ENCODE measurements at regions not wholly inside any gene's neighbourhood (a gene's known extent, or its start where the extent isn't known, plus 50 kb on each side); places are given as distances from the start of the nearest gene placed in this dataset.

DNA sequence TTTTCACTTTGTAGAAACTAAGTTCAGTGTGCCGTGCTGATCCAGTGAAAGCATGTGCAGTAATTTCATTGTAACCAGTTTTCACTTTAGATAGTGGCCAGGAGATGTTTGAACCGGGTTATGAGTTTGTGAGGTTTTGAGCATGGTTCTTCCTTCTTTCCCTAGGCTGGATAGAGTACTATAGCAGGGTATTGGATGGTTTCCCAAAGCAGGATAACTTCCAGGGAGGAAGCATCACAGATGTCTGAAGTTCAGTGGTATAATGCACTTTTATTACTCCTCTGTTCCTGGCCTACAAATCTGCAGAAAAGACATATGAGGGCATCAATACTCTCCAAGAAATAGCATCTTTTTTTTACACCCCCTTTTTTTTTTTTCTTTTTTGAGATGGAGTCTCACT lies 823.1 kb downstream of the USP25 start:
- Histone ChIP-seq H3K9me2 (ENCODE audit: insufficient read depth) (no peaks in the 10 kb centered on the region), H3K4me3 (no peak overlapping the region), H3K4me1 (ENCODE audit: insufficient read depth) (no peaks in the 10 kb centered on the region), H3K27me3 (ENCODE audit: insufficient read depth) (no peaks in the 10 kb centered on the region), H3F3A (replicated peaks; ENCODE audit: low read depth) (no peaks in the 10 kb centered on the region), H3K36me3 (ENCODE audit: insufficient read depth) (no peaks in the 10 kb centered on the region), H3K4me2 (no peak overlapping the region), H3K27ac (ENCODE audit: low read depth) (no peak overlapping the region), H2AFZ (no peak overlapping the region), H4K20me1 (replicated peaks; ENCODE audit: insufficient read depth) (no peaks in the 10 kb centered on the region), H3K79me2 (replicated peaks; ENCODE audit: insufficient read depth) (no peaks in the 10 kb centered on the region)
- peaks cover 14% of the 10 kb centered on the region for H3K4me1 Mint-ChIP-seq
- ATAC-seq, result no peak
- DNase-seq (ENCODE audit: low spot score), result no peak
- TF ChIP-seq, protein P1, sequence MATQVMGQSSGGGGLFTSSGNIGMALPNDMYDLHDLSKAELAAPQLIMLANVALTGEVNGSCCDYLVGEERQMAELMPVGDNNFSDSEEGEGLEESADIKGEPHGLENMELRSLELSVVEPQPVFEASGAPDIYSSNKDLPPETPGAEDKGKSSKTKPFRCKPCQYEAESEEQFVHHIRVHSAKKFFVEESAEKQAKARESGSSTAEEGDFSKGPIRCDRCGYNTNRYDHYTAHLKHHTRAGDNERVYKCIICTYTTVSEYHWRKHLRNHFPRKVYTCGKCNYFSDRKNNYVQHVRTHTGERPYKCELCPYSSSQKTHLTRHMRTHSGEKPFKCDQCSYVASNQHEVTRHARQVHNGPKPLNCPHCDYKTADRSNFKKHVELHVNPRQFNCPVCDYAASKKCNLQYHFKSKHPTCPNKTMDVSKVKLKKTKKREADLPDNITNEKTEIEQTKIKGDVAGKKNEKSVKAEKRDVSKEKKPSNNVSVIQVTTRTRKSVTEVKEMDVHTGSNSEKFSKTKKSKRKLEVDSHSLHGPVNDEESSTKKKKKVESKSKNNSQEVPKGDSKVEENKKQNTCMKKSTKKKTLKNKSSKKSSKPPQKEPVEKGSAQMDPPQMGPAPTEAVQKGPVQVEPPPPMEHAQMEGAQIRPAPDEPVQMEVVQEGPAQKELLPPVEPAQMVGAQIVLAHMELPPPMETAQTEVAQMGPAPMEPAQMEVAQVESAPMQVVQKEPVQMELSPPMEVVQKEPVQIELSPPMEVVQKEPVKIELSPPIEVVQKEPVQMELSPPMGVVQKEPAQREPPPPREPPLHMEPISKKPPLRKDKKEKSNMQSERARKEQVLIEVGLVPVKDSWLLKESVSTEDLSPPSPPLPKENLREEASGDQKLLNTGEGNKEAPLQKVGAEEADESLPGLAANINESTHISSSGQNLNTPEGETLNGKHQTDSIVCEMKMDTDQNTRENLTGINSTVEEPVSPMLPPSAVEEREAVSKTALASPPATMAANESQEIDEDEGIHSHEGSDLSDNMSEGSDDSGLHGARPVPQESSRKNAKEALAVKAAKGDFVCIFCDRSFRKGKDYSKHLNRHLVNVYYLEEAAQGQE (IDR thresholded peaks at IDR 0.05; ENCODE audit: unreplicated experiment), result no peak
- no peak for TF ChIP-seq NANOG (IDR thresholded peaks at IDR 0.05; ENCODE audit: borderline replicate concordance)
- TF ChIP-seq EZH2phosphoT487 (IDR thresholded peaks at IDR 0.05; ENCODE audit: unreplicated experiment), result no peak
- TF ChIP-seq CREB1 (CRISPR knock-in tag; IDR thresholded peaks at IDR 0.05; ENCODE audit: low read depth), result no peak
- no peak for TF ChIP-seq JUNB (IDR thresholded peaks at IDR 0.05; ENCODE audit: unreplicated experiment)
- TF ChIP-seq ZNF331 (CRISPR knock-in tag; IDR thresholded peaks at IDR 0.05; ENCODE audit: low read depth), result no peak
- TF ChIP-seq POLR2AphosphoS5 (IDR thresholded peaks at IDR 0.05; ENCODE audit: low read depth), result no peak
- TF ChIP-seq, protein P2, sequence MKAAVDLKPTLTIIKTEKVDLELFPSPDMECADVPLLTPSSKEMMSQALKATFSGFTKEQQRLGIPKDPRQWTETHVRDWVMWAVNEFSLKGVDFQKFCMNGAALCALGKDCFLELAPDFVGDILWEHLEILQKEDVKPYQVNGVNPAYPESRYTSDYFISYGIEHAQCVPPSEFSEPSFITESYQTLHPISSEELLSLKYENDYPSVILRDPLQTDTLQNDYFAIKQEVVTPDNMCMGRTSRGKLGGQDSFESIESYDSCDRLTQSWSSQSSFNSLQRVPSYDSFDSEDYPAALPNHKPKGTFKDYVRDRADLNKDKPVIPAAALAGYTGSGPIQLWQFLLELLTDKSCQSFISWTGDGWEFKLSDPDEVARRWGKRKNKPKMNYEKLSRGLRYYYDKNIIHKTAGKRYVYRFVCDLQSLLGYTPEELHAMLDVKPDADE (IDR thresholded peaks at IDR 0.05), result no peak
- TF ChIP-seq, protein P3, sequence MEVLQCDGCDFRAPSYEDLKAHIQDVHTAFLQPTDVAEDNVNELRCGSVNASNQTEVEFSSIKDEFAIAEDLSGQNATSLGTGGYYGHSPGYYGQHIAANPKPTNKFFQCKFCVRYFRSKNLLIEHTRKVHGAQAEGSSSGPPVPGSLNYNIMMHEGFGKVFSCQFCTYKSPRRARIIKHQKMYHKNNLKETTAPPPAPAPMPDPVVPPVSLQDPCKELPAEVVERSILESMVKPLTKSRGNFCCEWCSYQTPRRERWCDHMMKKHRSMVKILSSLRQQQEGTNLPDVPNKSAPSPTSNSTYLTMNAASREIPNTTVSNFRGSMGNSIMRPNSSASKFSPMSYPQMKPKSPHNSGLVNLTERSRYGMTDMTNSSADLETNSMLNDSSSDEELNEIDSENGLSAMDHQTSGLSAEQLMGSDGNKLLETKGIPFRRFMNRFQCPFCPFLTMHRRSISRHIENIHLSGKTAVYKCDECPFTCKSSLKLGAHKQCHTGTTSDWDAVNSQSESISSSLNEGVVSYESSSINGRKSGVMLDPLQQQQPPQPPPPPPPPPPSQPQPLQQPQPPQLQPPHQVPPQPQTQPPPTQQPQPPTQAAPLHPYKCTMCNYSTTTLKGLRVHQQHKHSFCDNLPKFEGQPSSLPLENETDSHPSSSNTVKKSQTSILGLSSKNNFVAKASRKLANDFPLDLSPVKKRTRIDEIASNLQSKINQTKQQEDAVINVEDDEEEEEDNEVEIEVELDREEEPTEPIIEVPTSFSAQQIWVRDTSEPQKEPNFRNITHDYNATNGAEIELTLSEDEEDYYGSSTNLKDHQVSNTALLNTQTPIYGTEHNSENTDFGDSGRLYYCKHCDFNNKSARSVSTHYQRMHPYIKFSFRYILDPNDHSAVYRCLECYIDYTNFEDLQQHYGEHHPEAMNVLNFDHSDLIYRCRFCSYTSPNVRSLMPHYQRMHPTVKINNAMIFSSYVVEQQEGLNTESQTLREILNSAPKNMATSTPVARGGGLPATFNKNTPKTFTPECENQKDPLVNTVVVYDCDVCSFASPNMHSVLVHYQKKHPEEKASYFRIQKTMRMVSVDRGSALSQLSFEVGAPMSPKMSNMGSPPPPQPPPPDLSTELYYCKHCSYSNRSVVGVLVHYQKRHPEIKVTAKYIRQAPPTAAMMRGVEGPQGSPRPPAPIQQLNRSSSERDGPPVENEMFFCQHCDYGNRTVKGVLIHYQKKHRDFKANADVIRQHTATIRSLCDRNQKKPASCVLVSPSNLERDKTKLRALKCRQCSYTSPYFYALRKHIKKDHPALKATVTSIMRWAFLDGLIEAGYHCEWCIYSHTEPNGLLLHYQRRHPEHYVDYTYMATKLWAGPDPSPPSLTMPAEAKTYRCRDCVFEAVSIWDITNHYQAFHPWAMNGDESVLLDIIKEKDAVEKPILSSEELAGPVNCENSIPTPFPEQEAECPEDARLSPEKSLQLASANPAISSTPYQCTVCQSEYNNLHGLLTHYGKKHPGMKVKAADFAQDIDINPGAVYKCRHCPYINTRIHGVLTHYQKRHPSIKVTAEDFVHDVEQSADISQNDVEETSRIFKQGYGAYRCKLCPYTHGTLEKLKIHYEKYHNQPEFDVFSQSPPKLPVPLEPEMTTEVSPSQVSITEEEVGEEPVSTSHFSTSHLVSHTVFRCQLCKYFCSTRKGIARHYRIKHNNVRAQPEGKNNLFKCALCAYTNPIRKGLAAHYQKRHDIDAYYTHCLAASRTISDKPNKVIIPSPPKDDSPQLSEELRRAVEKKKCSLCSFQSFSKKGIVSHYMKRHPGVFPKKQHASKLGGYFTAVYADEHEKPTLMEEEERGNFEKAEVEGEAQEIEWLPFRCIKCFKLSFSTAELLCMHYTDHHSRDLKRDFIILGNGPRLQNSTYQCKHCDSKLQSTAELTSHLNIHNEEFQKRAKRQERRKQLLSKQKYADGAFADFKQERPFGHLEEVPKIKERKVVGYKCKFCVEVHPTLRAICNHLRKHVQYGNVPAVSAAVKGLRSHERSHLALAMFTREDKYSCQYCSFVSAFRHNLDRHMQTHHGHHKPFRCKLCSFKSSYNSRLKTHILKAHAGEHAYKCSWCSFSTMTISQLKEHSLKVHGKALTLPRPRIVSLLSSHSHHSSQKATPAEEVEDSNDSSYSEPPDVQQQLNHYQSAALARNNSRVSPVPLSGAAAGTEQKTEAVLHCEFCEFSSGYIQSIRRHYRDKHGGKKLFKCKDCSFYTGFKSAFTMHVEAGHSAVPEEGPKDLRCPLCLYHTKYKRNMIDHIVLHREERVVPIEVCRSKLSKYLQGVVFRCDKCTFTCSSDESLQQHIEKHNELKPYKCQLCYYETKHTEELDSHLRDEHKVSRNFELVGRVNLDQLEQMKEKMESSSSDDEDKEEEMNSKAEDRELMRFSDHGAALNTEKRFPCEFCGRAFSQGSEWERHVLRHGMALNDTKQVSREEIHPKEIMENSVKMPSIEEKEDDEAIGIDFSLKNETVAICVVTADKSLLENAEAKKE (CRISPR knock-in tag; IDR thresholded peaks at IDR 0.05), result no peak
- TF ChIP-seq EZH2 (IDR thresholded peaks at IDR 0.05; ENCODE audit: low read depth, unreplicated experiment), result no peak
- TF ChIP-seq, protein P4, sequence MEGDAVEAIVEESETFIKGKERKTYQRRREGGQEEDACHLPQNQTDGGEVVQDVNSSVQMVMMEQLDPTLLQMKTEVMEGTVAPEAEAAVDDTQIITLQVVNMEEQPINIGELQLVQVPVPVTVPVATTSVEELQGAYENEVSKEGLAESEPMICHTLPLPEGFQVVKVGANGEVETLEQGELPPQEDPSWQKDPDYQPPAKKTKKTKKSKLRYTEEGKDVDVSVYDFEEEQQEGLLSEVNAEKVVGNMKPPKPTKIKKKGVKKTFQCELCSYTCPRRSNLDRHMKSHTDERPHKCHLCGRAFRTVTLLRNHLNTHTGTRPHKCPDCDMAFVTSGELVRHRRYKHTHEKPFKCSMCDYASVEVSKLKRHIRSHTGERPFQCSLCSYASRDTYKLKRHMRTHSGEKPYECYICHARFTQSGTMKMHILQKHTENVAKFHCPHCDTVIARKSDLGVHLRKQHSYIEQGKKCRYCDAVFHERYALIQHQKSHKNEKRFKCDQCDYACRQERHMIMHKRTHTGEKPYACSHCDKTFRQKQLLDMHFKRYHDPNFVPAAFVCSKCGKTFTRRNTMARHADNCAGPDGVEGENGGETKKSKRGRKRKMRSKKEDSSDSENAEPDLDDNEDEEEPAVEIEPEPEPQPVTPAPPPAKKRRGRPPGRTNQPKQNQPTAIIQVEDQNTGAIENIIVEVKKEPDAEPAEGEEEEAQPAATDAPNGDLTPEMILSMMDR (conservative IDR thresholded peaks at IDR 0.05; ENCODE audit: low read depth in 2 of 2), result no peak
- TF ChIP-seq ZNF114 (CRISPR knock-in tag; IDR thresholded peaks at IDR 0.05), result no peak
- TF ChIP-seq STAT1 (IDR thresholded peaks at IDR 0.05; ENCODE audit: unreplicated experiment), result no peak
- no peaks in the 10 kb centered on the region for H3K27me3 Mint-ChIP-seq (ENCODE audit: insufficient read depth, low read depth, poor library complexity)
- H3K4me3 Mint-ChIP-seq, result no peak overlapping the region
- H3K27ac Mint-ChIP-seq, result no peak overlapping the region
- no peaks in the 10 kb centered on the region for H3K36me3 Mint-ChIP-seq (ENCODE audit: low read depth)
- H3K9me3 Mint-ChIP-seq, result no peaks in the 10 kb centered on the region

All from GM23338 (cell line).